Liver (tissue), 8 donors: ENCODE measurements at regions not wholly inside any gene's neighbourhood (a gene's known extent, or its start where the extent isn't known, plus 50 kb on each side); places are given as distances from the start of the nearest gene placed in this dataset.

Source experiments
- DNase-seq: peaks from one replicate; pipeline ENCODE4 v3.0.0-alpha.2; 2017; ENCODE audit warnings: low spot score
- H3K27ac ChIP-seq, 2 donors: one replicate each; pipeline ENCODE4 v1.7.0; 2013; ENCODE audit warnings: inconsistent platforms in 2 of 2, low read length in 2 of 2, control low read depth in 1 of 2, low read depth in 1 of 2, mild to moderate bottlenecking in 1 of 2
- H3K27me3 ChIP-seq, 4 donors: one replicate each; pipeline versions ENCODE4 v1.6.1 to v1.7.0; 2013; ENCODE audit warnings: low read length in 3 of 4, inconsistent platforms in 1 of 4, mild to moderate bottlenecking in 1 of 4, moderate library complexity in 1 of 4; ENCODE audit not compliant: control insufficient read depth in 4 of 4, insufficient read depth in 4 of 4
- H3K36me3 ChIP-seq, 4 donors: one replicate each; pipeline versions ENCODE4 v1.6.1 to v1.7.0; 2013; ENCODE audit warnings: low read length in 3 of 4, mild to moderate bottlenecking in 3 of 4, low read depth in 1 of 4, moderate library complexity in 1 of 4; ENCODE audit not compliant: control insufficient read depth in 4 of 4, insufficient read depth in 3 of 4
- H3K4me1 ChIP-seq, 4 donors: one replicate each; pipeline versions ENCODE4 v1.6.1 to v1.7.0; 2013; ENCODE audit warnings: low read length in 3 of 4, mild to moderate bottlenecking in 3 of 4, moderate library complexity in 1 of 4; ENCODE audit not compliant: control insufficient read depth in 4 of 4, insufficient read depth in 4 of 4
- H3K4me3 ChIP-seq, 3 donors: one replicate each; pipeline versions ENCODE4 v1.6.1 to v1.7.0; 2013; ENCODE audit warnings: low read length in 3 of 3, control low read depth in 1 of 3, low read depth in 1 of 3, mild to moderate bottlenecking in 1 of 3
- H3K9ac ChIP-seq, 2 donors: one replicate each; pipeline ENCODE4 v1.7.0; 2013; ENCODE audit warnings: low read length in 2 of 2, mild to moderate bottlenecking in 2 of 2, moderate library complexity in 2 of 2, control low read depth in 1 of 2, low read depth in 1 of 2
- H3K9me3 ChIP-seq, 4 donors: one replicate each; pipeline versions ENCODE4 v1.6.1 to v1.7.0; 2013; ENCODE audit warnings: low read length in 3 of 4; ENCODE audit not compliant: control insufficient read depth in 4 of 4
- ATF3 ChIP-seq: IDR thresholded peaks from 2 replicates; pipeline ENCODE4 v1.6.1; 2016; ENCODE audit warnings: antibody characterized with exemption
- EGR1 ChIP-seq, 2 donors: IDR thresholded peaks; 2 replicates each; pipeline ENCODE4 v1.6.1; 2016 to 2018; ENCODE audit warnings: antibody characterized with exemption in 2 of 2, low read depth in 2 of 2
- FOXA1 ChIP-seq: IDR thresholded peaks from 2 replicates; pipeline ENCODE4 v1.6.1; 2016; ENCODE audit warnings: antibody characterized with exemption
- GABPA ChIP-seq, 2 donors: IDR thresholded peaks in 1 of 2; conservative IDR thresholded peaks in 1 of 2; 2 replicates each; pipeline ENCODE4 v1.6.1; 2016; ENCODE audit warnings: antibody characterized with exemption in 2 of 2, mild to moderate bottlenecking in 1 of 2, moderate library complexity in 1 of 2
- HNF4A ChIP-seq, 2 donors: conservative IDR thresholded peaks; 2 replicates each; pipeline ENCODE4 v1.6.1; 2016; ENCODE audit warnings: antibody characterized with exemption in 2 of 2, mild to moderate bottlenecking in 2 of 2
- HNF4G ChIP-seq: IDR thresholded peaks from 2 replicates; pipeline ENCODE4 v1.6.1; 2016; ENCODE audit warnings: antibody characterized with exemption
- JUND ChIP-seq, 2 donors: IDR thresholded peaks; 2 replicates each; pipeline ENCODE4 v1.6.1; 2016; ENCODE audit warnings: antibody characterized with exemption in 2 of 2
- MAX ChIP-seq: IDR thresholded peaks from 2 replicates; pipeline ENCODE4 v1.6.1; 2016; ENCODE audit warnings: antibody characterized with exemption
- NR2F2 ChIP-seq: IDR thresholded peaks from 2 replicates; pipeline ENCODE4 v1.6.1; 2016; ENCODE audit warnings: antibody characterized with exemption
- RAD21 ChIP-seq, 2 donors: IDR thresholded peaks; 2 replicates each; pipeline ENCODE4 v1.6.1; 2016; ENCODE audit warnings: antibody characterized with exemption in 2 of 2, mild to moderate bottlenecking in 2 of 2
- REST ChIP-seq: IDR thresholded peaks from 2 replicates; pipeline ENCODE4 v1.6.1; 2016; ENCODE audit warnings: antibody characterized with exemption, mild to moderate bottlenecking
- RXRA ChIP-seq, 2 donors: IDR thresholded peaks; 2 replicates each; pipeline ENCODE4 v1.6.1; 2017 to 2018; ENCODE audit warnings: antibody characterized with exemption in 2 of 2, mild to moderate bottlenecking in 1 of 2
- SP1 ChIP-seq: IDR thresholded peaks from 2 replicates; pipeline ENCODE4 v1.6.1; 2018; ENCODE audit warnings: antibody characterized with exemption, mild to moderate bottlenecking
- TAF1 ChIP-seq: conservative IDR thresholded peaks from 2 replicates; pipeline ENCODE4 v1.6.1; 2016; ENCODE audit warnings: antibody characterized with exemption, mild to moderate bottlenecking
- YY1 ChIP-seq: IDR thresholded peaks from 2 replicates; pipeline ENCODE4 v1.6.1; 2016; ENCODE audit warnings: antibody characterized with exemption, mild to moderate bottlenecking
- ZBTB33 ChIP-seq: IDR thresholded peaks from 2 replicates; pipeline ENCODE4 v1.6.1; 2016; ENCODE audit warnings: antibody characterized with exemption
- WGBS: extraction: QIAGEN DNeasy Blood & Tissue Kit; methylation state at CpG from one replicate; pipeline ENCODE4 v1.1.7; 2013; 5-methylcytosine and 5-hydroxymethylcytosine counted together
- TF ChIP-seq, protein P1 (sequence below): fragments of 150-350 bp; IDR thresholded peaks from 2 replicates; pipeline ENCODE4 v1.5.1; 2017; ENCODE audit warnings: improper control_type of control experiment, low read depth, low read length; ENCODE audit not compliant: missing input control
- donor health status: healthy.
- donor health status: healthy.
- donor health status: healthy.
- donor health status: healthy.
- donor health status: healthy.

DNA sequence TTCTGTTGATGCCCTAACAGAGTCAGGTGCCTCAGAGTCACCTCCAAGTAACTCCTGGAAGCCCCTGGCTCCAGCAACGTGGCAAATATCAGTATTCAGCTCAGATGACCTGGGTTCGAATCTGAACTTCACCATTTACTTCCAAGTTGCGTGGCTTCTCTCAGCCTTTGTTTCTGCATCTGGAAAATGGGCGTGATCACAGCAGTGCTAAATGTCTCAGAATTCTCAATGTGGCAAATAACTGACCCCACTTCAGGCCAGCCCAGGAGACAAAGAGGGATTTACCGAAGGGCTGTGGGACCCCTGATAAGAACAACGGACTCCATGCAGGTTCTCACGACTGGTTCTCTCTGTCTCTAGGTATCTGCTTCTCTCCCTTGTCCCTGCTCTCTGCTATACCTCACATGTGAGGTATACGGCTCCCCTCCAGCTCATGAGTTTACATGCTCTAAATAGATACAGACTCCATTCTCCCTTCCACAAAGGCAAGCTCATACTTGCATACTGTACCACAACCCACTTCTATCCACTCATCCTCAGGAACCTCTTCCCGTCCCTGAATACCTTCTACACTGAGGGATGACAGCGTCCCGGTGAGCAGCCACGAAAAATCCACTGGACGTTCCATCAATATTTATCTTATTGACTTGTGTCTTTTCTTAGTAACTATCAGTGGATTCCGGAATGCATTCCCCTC lies 84.1 kb downstream of the SNX5 start (continued):
- TF ChIP-seq, protein P1, sequence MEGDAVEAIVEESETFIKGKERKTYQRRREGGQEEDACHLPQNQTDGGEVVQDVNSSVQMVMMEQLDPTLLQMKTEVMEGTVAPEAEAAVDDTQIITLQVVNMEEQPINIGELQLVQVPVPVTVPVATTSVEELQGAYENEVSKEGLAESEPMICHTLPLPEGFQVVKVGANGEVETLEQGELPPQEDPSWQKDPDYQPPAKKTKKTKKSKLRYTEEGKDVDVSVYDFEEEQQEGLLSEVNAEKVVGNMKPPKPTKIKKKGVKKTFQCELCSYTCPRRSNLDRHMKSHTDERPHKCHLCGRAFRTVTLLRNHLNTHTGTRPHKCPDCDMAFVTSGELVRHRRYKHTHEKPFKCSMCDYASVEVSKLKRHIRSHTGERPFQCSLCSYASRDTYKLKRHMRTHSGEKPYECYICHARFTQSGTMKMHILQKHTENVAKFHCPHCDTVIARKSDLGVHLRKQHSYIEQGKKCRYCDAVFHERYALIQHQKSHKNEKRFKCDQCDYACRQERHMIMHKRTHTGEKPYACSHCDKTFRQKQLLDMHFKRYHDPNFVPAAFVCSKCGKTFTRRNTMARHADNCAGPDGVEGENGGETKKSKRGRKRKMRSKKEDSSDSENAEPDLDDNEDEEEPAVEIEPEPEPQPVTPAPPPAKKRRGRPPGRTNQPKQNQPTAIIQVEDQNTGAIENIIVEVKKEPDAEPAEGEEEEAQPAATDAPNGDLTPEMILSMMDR = no peak
- no peak for TF ChIP-seq FOXA1
- no peak for TF ChIP-seq TAF1

- H3K9me3 ChIP-seq = no peaks in the 10 kb centered on the region
- H3K4me3 ChIP-seq = no peak overlapping the region
- H3K27me3 ChIP-seq = no peaks in the 10 kb centered on the region
- TF ChIP-seq GABPA (IDR thresholded peaks at IDR 0.05 in 1 of 2, conservative IDR thresholded peaks at IDR 0.05 in 1 of 2) (no peak), HNF4A (conservative IDR thresholded peaks at IDR 0.05) (no peak), NR2F2 (no peak), MAX (no peak), FOXA1 (no peak), ATF3 (no peak), YY1 (no peak), EGR1 (IDR thresholded peaks at IDR 0.05; ENCODE audit: low read depth in 2 of 2) (no peak), SP1 (no peak)
- H3K4me1 ChIP-seq = peaks cover 5 to 24% (median 20%) of the 10 kb centered on the region in 4 donors
- DNase-seq = no peak
- no peak overlapping the region for H3K9ac ChIP-seq
- no peaks in the 10 kb centered on the region for H3K36me3 ChIP-seq
- H3K27ac ChIP-seq = no peak overlapping the region
- 87% methylated on average over 8 of the region's 8 CpGs for WGBS
These were observed 84.8 kb downstream of the SNX5 start for GRCh38 chr20:17883592-17884306.

- H3K4me1 ChIP-seq = peaks cover 9 to 28% (median 26%) of the 10 kb centered on the region in 4 donors
- WGBS = 94% methylated on average over 10 of the region's 10 CpGs
- TF ChIP-seq REST (no peak), RAD21 (IDR thresholded peaks at IDR 0.05) (no peak), HNF4G (no peak), JUND (IDR thresholded peaks at IDR 0.05) (no peak), NR2F2 (no peak), FOXA1 (no peak), ZBTB33 (no peak), EGR1 (IDR thresholded peaks at IDR 0.05; ENCODE audit: low read depth in 2 of 2) (no peak), HNF4A (conservative IDR thresholded peaks at IDR 0.05) (no peak), RXRA (IDR thresholded peaks at IDR 0.05) (no peak), SP1 (no peak)
- TF ChIP-seq, protein P1 = no peak
These were observed 85.6 kb downstream of the SNX5 start for GRCh38 chr20:17882834-17883591.

More at GRCh38 chr20:17882834-17883591, 85.6 kb downstream of the SNX5 start:
- DNase-seq = no peak
- Histone ChIP-seq H3K27me3 (no peaks in the 10 kb centered on the region), H3K9me3 (no peaks in the 10 kb centered on the region), H3K36me3 (no peaks in the 10 kb centered on the region), H3K27ac (no peak overlapping the region), H3K4me3 (no peak overlapping the region), H3K9ac (no peak overlapping the region)
